Natural killer cell (primary cell): ENCODE measurements at regions not wholly inside any gene's neighbourhood (a gene's known extent, or its start where the extent isn't known, plus 50 kb on each side); places are given as distances from the start of the nearest gene placed in this dataset.

Source experiments
- ATAC-seq, 3 donors: fragments of 150-1000 bp in 2 of 3; fragments of 200-7000 bp in 1 of 3; cut with Tn5 transposase; 1 replicate in 1 of 3; 2 replicates in 2 of 3; pipeline ENCODE4 v1.10.0; 2021; ENCODE audit warnings: mild to moderate bottlenecking in 2 of 3, moderate library complexity in 2 of 3
- DNase-seq, 2 donors: peaks; one replicate each; pipeline versions ENCODE4 v3.0.0 to v3.0.0-alpha.2; 2013 to 2021; ENCODE audit warnings: mixed read lengths in 1 of 2
- H3K27ac ChIP-seq: one replicate; pipeline ENCODE4 v1.5.1; 2013; ENCODE audit warnings: mild to moderate bottlenecking, low read length
- H3K27me3 ChIP-seq: one replicate; pipeline ENCODE4 v1.6.1; 2013; ENCODE audit warnings: low read length; ENCODE audit not compliant: control insufficient read depth, insufficient read depth
- H3K36me3 ChIP-seq: one replicate; pipeline ENCODE4 v1.6.1; 2013; ENCODE audit warnings: low read length; ENCODE audit not compliant: control insufficient read depth, insufficient read depth
- H3K4me1 ChIP-seq: one replicate; pipeline ENCODE4 v1.6.1; 2013; ENCODE audit warnings: low read length; ENCODE audit not compliant: control insufficient read depth, insufficient read depth
- H3K4me3 ChIP-seq: one replicate; pipeline ENCODE4 v1.5.1; 2013; ENCODE audit warnings: low read length
- H3K9me3 ChIP-seq: one replicate; pipeline ENCODE4 v1.6.1; 2013; ENCODE audit warnings: low read length; ENCODE audit not compliant: control insufficient read depth, insufficient read depth
- H3K27ac Mint-ChIP-seq, 2 donors: one replicate each; pipeline ENCODE4 v1.8.0; 2022; ENCODE audit warnings: mild to moderate bottlenecking in 2 of 2, mixed read lengths in 2 of 2, moderate library complexity in 1 of 2
- H3K27me3 Mint-ChIP-seq, 2 donors: one replicate each; pipeline ENCODE4 v1.8.0; 2022; ENCODE audit warnings: low read depth in 2 of 2, mixed read lengths in 2 of 2
- H3K36me3 Mint-ChIP-seq: one replicate; pipeline ENCODE4 v1.8.0; 2022; ENCODE audit warnings: mixed read lengths
- H3K4me1 Mint-ChIP-seq, 2 donors: one replicate each; pipeline ENCODE4 v1.8.0; 2022; ENCODE audit warnings: mixed read lengths in 2 of 2
- H3K4me3 Mint-ChIP-seq: one replicate; pipeline ENCODE4 v1.8.0; 2022; ENCODE audit warnings: mild to moderate bottlenecking, moderate library complexity, mixed read lengths
- H3K9me3 Mint-ChIP-seq, 2 donors: one replicate each; pipeline ENCODE4 v1.8.0; 2022; ENCODE audit warnings: mixed read lengths in 2 of 2
- WGBS: methylation state at CpG from one replicate; pipeline ENCODE4 v1.1.7; 2013; ENCODE audit warnings: missing lambda C conversion rate; ENCODE audit not compliant: insufficient coverage; 5-methylcytosine and 5-hydroxymethylcytosine counted together
- intact Hi-C: fragments of 100-400 bp; cut with micrococcal nuclease; formaldehyde crosslinking; loops from one replicate; pipeline ENCODE4 v1.14.2; 2022
- TF ChIP-seq, protein P1 (sequence below): fragments of 200-600 bp; IDR thresholded peaks from one replicate; pipeline ENCODE4 v1.8.0; 2022; ENCODE audit warnings: antibody characterized with exemption

GRCh38 chr6:90643381-90643780 is 56.5 kb upstream of the MAP3K7 start:
- WGBS: no CpG with 5 or more reads among the region's 3 CpGs

GRCh38 chr6:90637320-90637719 is 50.4 kb upstream of the MAP3K7 start:
- H3K36me3 Mint-ChIP-seq: peaks cover 9% of the 10 kb centered on the region
- no peak overlapping the region for H3K4me3 ChIP-seq
- peaks cover 12 to 36% of the 10 kb centered on the region in 2 donors for H3K27me3 Mint-ChIP-seq
- peaks cover 4% of the 10 kb centered on the region for H3K9me3 ChIP-seq
- no peak overlapping the region for H3K4me3 Mint-ChIP-seq
- no peak for DNase-seq
- H3K4me1 Mint-ChIP-seq: no peaks in the 10 kb centered on the region
- no peaks in the 10 kb centered on the region for H3K4me1 ChIP-seq
- no peak for ATAC-seq
- TF ChIP-seq, protein P1, sequence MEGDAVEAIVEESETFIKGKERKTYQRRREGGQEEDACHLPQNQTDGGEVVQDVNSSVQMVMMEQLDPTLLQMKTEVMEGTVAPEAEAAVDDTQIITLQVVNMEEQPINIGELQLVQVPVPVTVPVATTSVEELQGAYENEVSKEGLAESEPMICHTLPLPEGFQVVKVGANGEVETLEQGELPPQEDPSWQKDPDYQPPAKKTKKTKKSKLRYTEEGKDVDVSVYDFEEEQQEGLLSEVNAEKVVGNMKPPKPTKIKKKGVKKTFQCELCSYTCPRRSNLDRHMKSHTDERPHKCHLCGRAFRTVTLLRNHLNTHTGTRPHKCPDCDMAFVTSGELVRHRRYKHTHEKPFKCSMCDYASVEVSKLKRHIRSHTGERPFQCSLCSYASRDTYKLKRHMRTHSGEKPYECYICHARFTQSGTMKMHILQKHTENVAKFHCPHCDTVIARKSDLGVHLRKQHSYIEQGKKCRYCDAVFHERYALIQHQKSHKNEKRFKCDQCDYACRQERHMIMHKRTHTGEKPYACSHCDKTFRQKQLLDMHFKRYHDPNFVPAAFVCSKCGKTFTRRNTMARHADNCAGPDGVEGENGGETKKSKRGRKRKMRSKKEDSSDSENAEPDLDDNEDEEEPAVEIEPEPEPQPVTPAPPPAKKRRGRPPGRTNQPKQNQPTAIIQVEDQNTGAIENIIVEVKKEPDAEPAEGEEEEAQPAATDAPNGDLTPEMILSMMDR: no peak
- whole genome bisulfite sequencing: no CpG with 5 or more reads among the region's 2 CpGs
- H3K9me3 Mint-ChIP-seq: peaks cover 4 to 10% of the 10 kb centered on the region in 2 donors
- H3K36me3 ChIP-seq: no peaks in the 10 kb centered on the region
- H3K27ac Mint-ChIP-seq: no peak overlapping the region
- intact Hi-C loops: no loop called here
- peaks cover 2% of the 10 kb centered on the region for H3K27me3 ChIP-seq
- H3K27ac ChIP-seq: no peak overlapping the region

More at GRCh38 chr6:90643381-90643780, 56.5 kb upstream of the MAP3K7 start:
- H3K9me3 Mint-ChIP-seq: peaks cover 0 to 3% of the 10 kb centered on the region in 2 donors
- H3K4me1 Mint-ChIP-seq: no peaks in the 10 kb centered on the region
- Histone ChIP-seq H3K36me3 (no peaks in the 10 kb centered on the region), H3K27ac (no peak overlapping the region), H3K4me1 (no peaks in the 10 kb centered on the region), H3K4me3 (no peak overlapping the region), H3K9me3 (no peaks in the 10 kb centered on the region), H3K27me3 (peaks cover 6% of the 10 kb centered on the region)
- no peak overlapping the region for H3K4me3 Mint-ChIP-seq
- peaks cover 2% of the 10 kb centered on the region for H3K36me3 Mint-ChIP-seq
- intact Hi-C loops: no loop called here
- no peak overlapping the region for H3K27ac Mint-ChIP-seq
- DNase-seq: no peak
- ATAC-seq: no peak
- TF ChIP-seq, protein P1: no peak
- peaks cover 8 to 15% of the 10 kb centered on the region in 2 donors for H3K27me3 Mint-ChIP-seq
